ENCODE measurements at regions not wholly inside any gene's neighbourhood (a gene's known extent, or its start where the extent isn't known, plus 50 kb on each side); places are given as distances from the start of the nearest gene placed in this dataset.

- Histone ChIP-seq H3K4me1 (ENCODE audit: control insufficient read depth, extremely low read depth, insufficient read depth, low read length) (no peaks in the 10 kb centered on the region), H3K27ac (ENCODE audit: control insufficient read depth, insufficient read depth, low read length) (no peak overlapping the region), H3K9me3 (ENCODE audit: control insufficient read depth, low read depth, low read length) (no peaks in the 10 kb centered on the region), H3K4me2 (ENCODE audit: control insufficient read depth, extremely low read depth, insufficient read depth, low read depth, low read length) (no peak overlapping the region), H3K9ac (ENCODE audit: control insufficient read depth, extremely low read depth, insufficient read depth, low read length) (no peak overlapping the region), H3K36me3 (ENCODE audit: control insufficient read depth in 2 of 2, extremely low read depth in 1 of 2, insufficient read depth in 2 of 2, low read length in 2 of 2) (no peaks in the 10 kb centered on the region), H3K79me2 (ENCODE audit: control insufficient read depth, insufficient read depth, low read length) (no peaks in the 10 kb centered on the region), H3K9me1 (ENCODE audit: control insufficient read depth, extremely low read depth, insufficient read depth, low read length) (no peaks in the 10 kb centered on the region), H3K4me3 (ENCODE audit: control insufficient read depth in 2 of 3, extremely low read depth in 1 of 3, insufficient read depth in 2 of 3, low read depth in 1 of 3, low read length in 3 of 3) (no peak overlapping the region), H2AFZ (ENCODE audit: control insufficient read depth, low read length) (no peak overlapping the region), H3K27me3 (ENCODE audit: control insufficient read depth, extremely low read depth, insufficient read depth, low read length) (no peaks in the 10 kb centered on the region), H4K20me1 (ENCODE audit: control insufficient read depth, extremely low read depth, insufficient read depth, low read length) (no peaks in the 10 kb centered on the region)
- FAIRE-seq = no peak
- dilution Hi-C loops (cut with MboI; ENCODE audit: extremely low pct_ligation_motif_present, low sequenced_read_pairs) = no loop called here
- DNase-seq (ENCODE audit: low read depth, low spot score) = no peak
- TF ChIP-seq EZH2 (IDR thresholded peaks at IDR 0.05; ENCODE audit: low read length) = no peak
- TF ChIP-seq, protein P1, sequence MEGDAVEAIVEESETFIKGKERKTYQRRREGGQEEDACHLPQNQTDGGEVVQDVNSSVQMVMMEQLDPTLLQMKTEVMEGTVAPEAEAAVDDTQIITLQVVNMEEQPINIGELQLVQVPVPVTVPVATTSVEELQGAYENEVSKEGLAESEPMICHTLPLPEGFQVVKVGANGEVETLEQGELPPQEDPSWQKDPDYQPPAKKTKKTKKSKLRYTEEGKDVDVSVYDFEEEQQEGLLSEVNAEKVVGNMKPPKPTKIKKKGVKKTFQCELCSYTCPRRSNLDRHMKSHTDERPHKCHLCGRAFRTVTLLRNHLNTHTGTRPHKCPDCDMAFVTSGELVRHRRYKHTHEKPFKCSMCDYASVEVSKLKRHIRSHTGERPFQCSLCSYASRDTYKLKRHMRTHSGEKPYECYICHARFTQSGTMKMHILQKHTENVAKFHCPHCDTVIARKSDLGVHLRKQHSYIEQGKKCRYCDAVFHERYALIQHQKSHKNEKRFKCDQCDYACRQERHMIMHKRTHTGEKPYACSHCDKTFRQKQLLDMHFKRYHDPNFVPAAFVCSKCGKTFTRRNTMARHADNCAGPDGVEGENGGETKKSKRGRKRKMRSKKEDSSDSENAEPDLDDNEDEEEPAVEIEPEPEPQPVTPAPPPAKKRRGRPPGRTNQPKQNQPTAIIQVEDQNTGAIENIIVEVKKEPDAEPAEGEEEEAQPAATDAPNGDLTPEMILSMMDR (optimal IDR thresholded peaks at IDR 0.05 in 1 of 3, IDR thresholded peaks at IDR 0.05 in 1 of 3, conservative IDR thresholded peaks at IDR 0.05 in 1 of 3; ENCODE audit: extremely low read depth in 1 of 3, insufficient read depth in 2 of 3, low read length in 3 of 3) = no peak
Observed at GRCh38 chr6:87935196-87935595, 112.4 kb upstream of the SPACA1 start.

- Histone ChIP-seq H3K4me2 (ENCODE audit: control insufficient read depth, extremely low read depth, insufficient read depth, low read depth, low read length) (no peak overlapping the region), H3K4me3 (ENCODE audit: control insufficient read depth in 2 of 3, extremely low read depth in 1 of 3, insufficient read depth in 2 of 3, low read depth in 1 of 3, low read length in 3 of 3) (no peak overlapping the region), H3K9me3 (ENCODE audit: control insufficient read depth, low read depth, low read length) (no peaks in the 10 kb centered on the region), H3K27ac (ENCODE audit: control insufficient read depth, insufficient read depth, low read length) (no peak overlapping the region), H3K27me3 (ENCODE audit: control insufficient read depth, extremely low read depth, insufficient read depth, low read length) (no peaks in the 10 kb centered on the region), H3K9ac (ENCODE audit: control insufficient read depth, extremely low read depth, insufficient read depth, low read length) (no peak overlapping the region), H3K36me3 (ENCODE audit: control insufficient read depth in 2 of 2, extremely low read depth in 1 of 2, insufficient read depth in 2 of 2, low read length in 2 of 2) (no peaks in the 10 kb centered on the region), H3K79me2 (ENCODE audit: control insufficient read depth, insufficient read depth, low read length) (no peaks in the 10 kb centered on the region), H2AFZ (ENCODE audit: control insufficient read depth, low read length) (no peak overlapping the region), H3K9me1 (ENCODE audit: control insufficient read depth, extremely low read depth, insufficient read depth, low read length) (no peaks in the 10 kb centered on the region), H4K20me1 (ENCODE audit: control insufficient read depth, extremely low read depth, insufficient read depth, low read length) (no peaks in the 10 kb centered on the region), H3K4me1 (ENCODE audit: control insufficient read depth, extremely low read depth, insufficient read depth, low read length) (no peaks in the 10 kb centered on the region)
- no peak for TF ChIP-seq EZH2 (IDR thresholded peaks at IDR 0.05; ENCODE audit: low read length)
- TF ChIP-seq, protein P1 (optimal IDR thresholded peaks at IDR 0.05 in 1 of 3, IDR thresholded peaks at IDR 0.05 in 1 of 3, conservative IDR thresholded peaks at IDR 0.05 in 1 of 3; ENCODE audit: extremely low read depth in 1 of 3, insufficient read depth in 2 of 3, low read length in 3 of 3) = no peak
- no peak for FAIRE-seq
- dilution Hi-C loops (cut with MboI; ENCODE audit: extremely low pct_ligation_motif_present, low sequenced_read_pairs) = no loop called here
- DNase-seq (ENCODE audit: low read depth, low spot score) = no peak
Observed at GRCh38 chr6:87932361-87932760, 115.3 kb upstream of the SPACA1 start.
